K562 (cell line): ENCODE measurements at regions not wholly inside any gene's neighbourhood (a gene's known extent, or its start where the extent isn't known, plus 50 kb on each side); places are given as distances from the start of the nearest gene placed in this dataset.
A peak's percentile ranks its signal among the peaks of the same experiment; 100 is the strongest.

ENCODE experiments used
- BHLHE40 ChIP-seq: IDR thresholded peaks from 2 replicates; pipeline ENCODE4 v1.6.1; 2011; ENCODE audit warnings: low read length, improper control_type of control experiment
- EP400 ChIP-seq: fragments of 450-650 bp; IDR thresholded peaks from 2 replicates; pipeline ENCODE4 v1.6.1; 2017; ENCODE audit warnings: antibody characterized with exemption, mild to moderate bottlenecking, moderate library complexity
- EZH2 ChIP-seq: IDR thresholded peaks from 2 replicates; pipeline ENCODE4 v1.6.1; 2012; ENCODE audit warnings: low read depth, mild to moderate bottlenecking, inconsistent platforms, low read length, borderline replicate concordance
- FOXM1 ChIP-seq, 2 experiments: fragments of 450-650 bp in 1 of 2; sonication (generic) in 1 of 2; formaldehyde crosslinking in 1 of 2; IDR thresholded peaks; 2 replicates each; pipeline versions ENCODE4 v1.6.1 to v1.9.0; 2017 to 2022; ENCODE audit warnings: low read depth in 2 of 2, mild to moderate bottlenecking in 2 of 2, missing genetic modification reagents in 1 of 2, moderate library complexity in 1 of 2
- GATA2 ChIP-seq: sonication (generic); formaldehyde crosslinking; IDR thresholded peaks from 2 replicates; pipeline ENCODE4 v1.4.0; 2020; ENCODE audit warnings: mild to moderate bottlenecking, missing genetic modification reagents
- KLF6 ChIP-seq: fragments of 250-450 bp; sonication (Bioruptor Pico); IDR thresholded peaks from 2 replicates; pipeline ENCODE4 v1.4.0; 2020; ENCODE audit warnings: mild to moderate bottlenecking, moderate library complexity, borderline replicate concordance
- LEF1 ChIP-seq: fragments of 450-650 bp; IDR thresholded peaks from 2 replicates; pipeline ENCODE4 v1.6.1; 2016; ENCODE audit warnings: mild to moderate bottlenecking
- MEIS2 ChIP-seq: fragments of 450-650 bp; IDR thresholded peaks from 2 replicates; pipeline ENCODE4 v1.6.1; 2014; ENCODE audit warnings: mild to moderate bottlenecking; ENCODE audit not compliant: partially characterized antibody
- NBN ChIP-seq: fragments of 450-650 bp; IDR thresholded peaks from 2 replicates; pipeline ENCODE4 v1.6.1; 2016; ENCODE audit warnings: low read depth, mild to moderate bottlenecking
- POLR2AphosphoS5 ChIP-seq: IDR thresholded peaks from 2 replicates; pipeline ENCODE4 v1.6.1; 2011; ENCODE audit warnings: mild to moderate bottlenecking, low read depth, low read length, moderate library complexity; ENCODE audit not compliant: control insufficient read depth, insufficient read depth
- SMAD1 ChIP-seq: fragments of 150-350 bp; IDR thresholded peaks from 2 replicates; pipeline ENCODE4 v1.6.1; 2014; ENCODE audit warnings: low read length, low read depth; ENCODE audit not compliant: partially characterized antibody
- TEAD2 ChIP-seq: fragments of 450-650 bp; IDR thresholded peaks from 2 replicates; pipeline ENCODE4 v1.6.1; 2016; ENCODE audit warnings: missing genetic modification characterization, control low read depth, missing compliant biosample characterization
- ZBED1 ChIP-seq: IDR thresholded peaks from 2 replicates; pipeline ENCODE4 v1.6.1; 2014
- ZFX ChIP-seq: sonication (generic); formaldehyde crosslinking; IDR thresholded peaks from 2 replicates; pipeline ENCODE4 v1.8.0; 2022; ENCODE audit warnings: mild to moderate bottlenecking, missing genetic modification reagents, moderate library complexity
- ZNF239 ChIP-seq: fragments of 250-450 bp; sonication (Bioruptor Pico); IDR thresholded peaks from 2 replicates; pipeline ENCODE4 v1.4.0; 2020; ENCODE audit warnings: mild to moderate bottlenecking
- ZNF316 ChIP-seq: fragments of 450-650 bp; IDR thresholded peaks from 2 replicates; pipeline ENCODE4 v1.6.1; 2016
- ZSCAN29 ChIP-seq: fragments of 450-650 bp; IDR thresholded peaks from 2 replicates; pipeline ENCODE4 v1.6.1; 2017
- TF ChIP-seq, protein P1 (sequence below), 2 experiments: IDR thresholded peaks in 1 of 2; conservative IDR thresholded peaks in 1 of 2; 2 replicates each; pipeline ENCODE4 v1.6.1; 2016; ENCODE audit warnings: low read depth in 2 of 2, mild to moderate bottlenecking in 1 of 2, missing compliant biosample characterization in 1 of 2, missing genetic modification characterization in 1 of 2, moderate library complexity in 1 of 2
- TF ChIP-seq, protein P2 (sequence below): fragments of 450-650 bp; IDR thresholded peaks from 2 replicates; pipeline ENCODE4 v1.6.1; 2016; ENCODE audit warnings: antibody characterized with exemption
- TF ChIP-seq, protein P3 (sequence below): fragments of 450-650 bp; formaldehyde crosslinking; IDR thresholded peaks from 2 replicates; pipeline ENCODE4 v1.4.0; 2022; ENCODE audit warnings: missing genetic modification characterization

DNA sequence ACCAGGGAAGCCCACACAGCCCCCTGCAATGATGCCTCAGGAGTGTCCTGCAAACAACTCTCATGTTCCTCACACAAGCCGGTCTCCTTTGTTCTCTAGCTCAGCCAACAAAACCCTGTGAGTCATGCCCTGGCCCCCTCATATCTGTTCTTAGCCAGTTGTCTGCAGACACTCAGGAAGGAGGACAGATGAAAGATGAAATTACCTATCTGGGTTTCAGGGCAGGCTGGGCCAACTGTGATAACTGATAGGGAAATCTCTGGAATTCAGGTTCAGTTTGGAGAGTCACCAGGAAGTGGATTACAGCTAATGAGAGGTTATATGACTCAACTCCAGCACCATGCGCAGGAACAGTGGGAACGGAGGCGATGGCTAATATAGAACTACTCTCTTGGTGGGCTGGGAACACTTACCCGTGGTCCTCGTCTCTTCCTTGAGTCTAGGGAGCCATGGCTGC, 352.0 kb upstream of the ADAMTS9 start (continued):
- TF ChIP-seq ZFX (no peak), MEIS2 (peak; percentile 97), POLR2AphosphoS5 (peak; percentile 99), ZNF239 (CRISPR knock-in tag) (peak; percentile 62), ZBED1 (0 out of 2 replicates have a peak, but pooled peaks have one; percentile 67), SMAD1 (peak; percentile 75), EZH2 (peak; percentile 89; the same call in 1 of the 2 replicates), BHLHE40 (peak; percentile 48; the same call in 1 of the 2 replicates), TEAD2 (tag) (peak; percentile 62; the same call in 1 of the 2 replicates), FOXM1 (IDR thresholded peaks at IDR 0.05; ENCODE audit: low read depth) (peak; percentile 98), FOXM1 (CRISPR knock-in tag; IDR thresholded peaks at IDR 0.05; ENCODE audit: low read depth) (no peak), KLF6 (CRISPR knock-in tag) (peak; percentile 21; the same call in 1 of the 2 replicates), ZSCAN29 (no peak), GATA2 (CRISPR knock-in tag) (peak; percentile 99), EP400 (peak; percentile 75), LEF1 (peak; percentile 99), NBN (peak; percentile 79; the same call in 1 of the 2 replicates), ZNF316 (no peak)
- TF ChIP-seq, protein P1, sequence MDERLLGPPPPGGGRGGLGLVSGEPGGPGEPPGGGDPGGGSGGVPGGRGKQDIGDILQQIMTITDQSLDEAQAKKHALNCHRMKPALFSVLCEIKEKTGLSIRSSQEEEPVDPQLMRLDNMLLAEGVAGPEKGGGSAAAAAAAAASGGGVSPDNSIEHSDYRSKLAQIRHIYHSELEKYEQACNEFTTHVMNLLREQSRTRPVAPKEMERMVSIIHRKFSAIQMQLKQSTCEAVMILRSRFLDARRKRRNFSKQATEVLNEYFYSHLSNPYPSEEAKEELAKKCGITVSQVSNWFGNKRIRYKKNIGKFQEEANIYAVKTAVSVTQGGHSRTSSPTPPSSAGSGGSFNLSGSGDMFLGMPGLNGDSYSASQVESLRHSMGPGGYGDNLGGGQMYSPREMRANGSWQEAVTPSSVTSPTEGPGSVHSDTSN (CRISPR knock-in tag; IDR thresholded peaks at IDR 0.05; ENCODE audit: low read depth): no peak
- TF ChIP-seq, protein P1 (tag; conservative IDR thresholded peaks at IDR 0.05; ENCODE audit: low read depth): peak; percentile 84
- TF ChIP-seq, protein P2, sequence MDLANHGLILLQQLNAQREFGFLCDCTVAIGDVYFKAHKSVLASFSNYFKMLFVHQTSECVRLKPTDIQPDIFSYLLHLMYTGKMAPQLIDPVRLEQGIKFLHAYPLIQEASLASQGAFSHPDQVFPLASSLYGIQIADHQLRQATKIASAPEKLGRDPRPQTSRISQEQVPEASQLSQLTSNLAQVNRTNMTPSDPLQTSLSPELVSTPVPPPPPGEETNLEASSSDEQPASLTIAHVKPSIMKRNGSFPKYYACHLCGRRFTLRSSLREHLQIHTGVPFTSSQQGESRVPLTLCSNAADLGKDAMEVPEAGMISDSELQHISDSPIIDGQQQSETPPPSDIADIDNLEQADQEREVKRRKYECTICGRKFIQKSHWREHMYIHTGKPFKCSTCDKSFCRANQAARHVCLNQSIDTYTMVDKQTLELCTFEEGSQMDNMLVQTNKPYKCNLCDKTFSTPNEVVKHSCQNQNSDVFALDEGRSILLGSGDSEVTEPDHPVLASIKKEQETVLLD: peak; percentile 78; the same call in 1 of the 2 replicates
- TF ChIP-seq, protein P3, sequence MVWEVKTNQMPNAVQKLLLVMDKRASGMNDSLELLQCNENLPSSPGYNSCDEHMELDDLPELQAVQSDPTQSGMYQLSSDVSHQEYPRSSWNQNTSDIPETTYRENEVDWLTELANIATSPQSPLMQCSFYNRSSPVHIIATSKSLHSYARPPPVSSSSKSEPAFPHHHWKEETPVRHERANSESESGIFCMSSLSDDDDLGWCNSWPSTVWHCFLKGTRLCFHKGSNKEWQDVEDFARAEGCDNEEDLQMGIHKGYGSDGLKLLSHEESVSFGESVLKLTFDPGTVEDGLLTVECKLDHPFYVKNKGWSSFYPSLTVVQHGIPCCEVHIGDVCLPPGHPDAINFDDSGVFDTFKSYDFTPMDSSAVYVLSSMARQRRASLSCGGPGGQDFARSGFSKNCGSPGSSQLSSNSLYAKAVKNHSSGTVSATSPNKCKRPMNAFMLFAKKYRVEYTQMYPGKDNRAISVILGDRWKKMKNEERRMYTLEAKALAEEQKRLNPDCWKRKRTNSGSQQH (CRISPR knock-in tag): peak; percentile 58; the same call in 1 of the 2 replicates
